HG02981 (cell line): ENCODE measurements at regions not wholly inside any gene's neighbourhood (a gene's known extent, or its start where the extent isn't known, plus 50 kb on each side); places are given as distances from the start of the nearest gene placed in this dataset.
"Not testable (repeated sequence)": the region's sequence is repeated elsewhere in the genome, so short reads cannot be mapped to it uniquely, and the experiment has no call there.

Source experiments
- ATAC-seq: cut with Tn5 transposase; IDR thresholded peaks from one replicate; pipeline ENCODE4 v1.9.1; 2021; ENCODE audit warnings: mild to moderate bottlenecking, moderate library complexity; ENCODE audit not compliant: unreplicated experiment

- ATAC-seq = not testable (repeated sequence)
These were observed 133.1 kb downstream of the CENPC start for GRCh38 chr4:67412153-67412712.

GRCh38 chr4:67403342-67403741 is 142.0 kb downstream of the CENPC start:
- ATAC-seq = no peak

GRCh38 chr4:67401902-67402301 is 143.4 kb downstream of the CENPC start:
- no peak for ATAC-seq

DNA sequence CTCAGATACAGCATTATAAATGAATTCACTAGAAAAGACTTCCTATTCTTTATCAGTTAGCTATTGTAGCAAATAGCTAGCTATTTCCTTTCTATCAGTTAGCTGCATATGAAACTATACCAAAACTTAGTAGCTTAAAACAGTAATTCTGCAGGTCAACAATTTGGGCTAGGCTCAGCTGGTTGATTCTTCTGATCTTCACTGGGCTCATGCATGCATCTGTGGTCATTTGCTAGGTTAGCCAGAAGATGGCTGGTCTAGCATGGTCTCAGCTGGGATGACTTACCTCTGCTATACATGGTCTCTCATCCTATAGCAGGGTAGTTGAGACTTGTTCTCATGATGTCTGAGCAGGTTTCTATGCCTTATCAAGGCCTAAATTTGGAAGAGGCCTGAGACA is 147.4 kb downstream of the CENPC start:
- no peak for ATAC-seq

DNA sequence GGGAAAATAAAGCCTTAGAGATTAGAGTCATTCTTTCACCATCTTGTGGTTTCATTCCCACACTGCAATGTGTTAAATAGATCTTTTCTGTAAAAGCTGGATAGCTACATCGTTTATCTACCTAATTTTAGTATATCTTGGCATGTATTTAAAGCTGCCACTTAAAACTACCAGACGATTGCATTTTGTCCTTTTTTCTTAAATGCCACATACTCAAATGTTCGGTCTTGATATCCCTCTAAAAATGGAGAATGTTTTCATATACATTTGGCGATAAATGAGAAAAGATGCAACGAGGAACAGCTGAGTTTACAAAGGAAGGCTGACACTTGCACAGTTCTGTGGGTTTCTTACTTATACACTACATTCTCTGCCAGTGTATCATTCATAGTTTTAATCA is 148.3 kb downstream of the CENPC start:
- no peak for ATAC-seq

DNA sequence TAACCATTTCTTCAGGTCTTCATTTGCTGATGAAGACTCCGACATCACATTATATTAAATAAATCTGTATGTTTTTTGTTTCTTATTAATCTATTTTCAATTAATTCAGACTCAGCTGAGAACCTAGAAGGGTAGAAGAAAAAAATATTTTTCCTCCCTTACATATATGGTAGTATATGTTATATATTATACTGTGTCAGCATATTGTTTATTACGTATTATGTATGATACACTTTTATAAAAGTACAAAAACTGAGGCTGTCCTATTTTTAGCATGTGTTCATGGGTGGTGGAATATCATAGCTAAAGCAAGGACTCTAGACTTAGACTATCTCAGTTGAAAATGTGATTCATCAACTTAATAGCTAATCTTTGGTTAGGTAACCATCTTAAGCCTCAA is 149.3 kb downstream of the CENPC start:
- ATAC-seq = no peak

GRCh38 chr4:67394879-67395278 is 150.4 kb downstream of the CENPC start:
- no peak for ATAC-seq

GRCh38 chr4:67393699-67394281 is 151.5 kb downstream of the CENPC start:
- no peak for ATAC-seq

GRCh38 chr4:67393007-67393406 is 152.3 kb downstream of the CENPC start:
- ATAC-seq = no peak

DNA sequence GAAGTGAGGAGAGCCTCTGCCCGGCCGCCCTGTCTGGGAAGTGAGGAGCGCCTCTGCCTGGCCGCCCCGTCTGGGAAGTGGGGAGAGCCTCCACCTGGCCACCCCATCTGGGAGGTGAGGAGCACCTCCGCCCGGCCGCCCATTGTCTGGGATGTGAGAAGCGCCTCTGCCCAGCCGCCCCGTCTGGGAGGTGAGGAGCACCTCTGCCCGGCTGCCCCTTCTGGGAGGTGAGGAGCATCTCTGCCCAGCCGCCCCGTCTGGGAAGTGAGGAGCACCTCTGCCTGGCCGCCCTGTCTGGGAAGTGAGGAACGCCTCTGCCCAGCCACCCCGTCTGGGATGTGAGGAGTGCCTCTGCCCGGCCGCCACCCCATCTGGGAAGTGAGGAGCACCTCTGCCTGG is 163.9 kb downstream of the CENPC start:
- ATAC-seq = not testable (repeated sequence)

GRCh38 chr4:67380702-67381405 is 164.4 kb downstream of the CENPC start:
- ATAC-seq = not testable (repeated sequence)

DNA sequence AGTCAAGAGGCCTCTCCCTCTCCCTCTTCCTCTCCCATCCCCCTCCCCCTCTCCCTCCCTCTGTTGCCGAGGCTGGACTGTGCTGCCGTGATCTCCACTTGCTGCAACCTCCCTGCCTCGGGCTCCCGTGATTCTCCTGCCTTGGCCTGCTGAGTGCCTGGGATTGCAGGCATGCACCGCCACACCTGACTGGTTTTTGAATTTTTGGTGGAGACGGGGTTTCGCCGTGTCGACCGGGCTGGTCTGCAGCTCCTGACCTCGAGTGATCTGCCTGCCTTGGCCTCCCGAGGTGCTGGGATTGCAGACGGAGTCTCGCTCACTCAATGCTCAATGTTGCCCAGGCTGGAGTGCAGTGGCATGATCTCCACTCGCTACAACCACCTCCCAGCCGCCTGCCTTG is 165.1 kb downstream of the CENPC start:
- no peak for ATAC-seq

GRCh38 chr4:67375291-67375690 is 170.0 kb downstream of the CENPC start:
- ATAC-seq = no peak

DNA sequence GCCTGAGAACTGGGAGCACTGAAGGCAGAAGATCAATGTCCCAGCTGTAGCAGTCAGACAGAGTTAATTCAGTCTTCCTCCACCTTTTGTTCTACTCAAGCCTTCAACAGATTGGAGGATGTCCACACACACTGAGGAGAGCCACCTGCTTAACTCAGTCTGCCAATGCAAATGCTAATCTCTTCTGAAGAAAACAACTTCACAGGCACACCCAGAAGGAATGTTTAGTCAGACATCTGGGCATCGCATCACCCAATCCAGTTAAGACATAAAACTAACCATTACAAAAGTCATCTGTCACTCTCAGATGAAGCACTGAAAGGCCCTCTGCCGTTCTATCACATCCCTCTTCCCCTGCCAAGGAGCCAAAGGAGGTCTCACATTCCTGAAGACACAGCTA is 173.7 kb downstream of the CENPC start:
- no peak for ATAC-seq

DNA sequence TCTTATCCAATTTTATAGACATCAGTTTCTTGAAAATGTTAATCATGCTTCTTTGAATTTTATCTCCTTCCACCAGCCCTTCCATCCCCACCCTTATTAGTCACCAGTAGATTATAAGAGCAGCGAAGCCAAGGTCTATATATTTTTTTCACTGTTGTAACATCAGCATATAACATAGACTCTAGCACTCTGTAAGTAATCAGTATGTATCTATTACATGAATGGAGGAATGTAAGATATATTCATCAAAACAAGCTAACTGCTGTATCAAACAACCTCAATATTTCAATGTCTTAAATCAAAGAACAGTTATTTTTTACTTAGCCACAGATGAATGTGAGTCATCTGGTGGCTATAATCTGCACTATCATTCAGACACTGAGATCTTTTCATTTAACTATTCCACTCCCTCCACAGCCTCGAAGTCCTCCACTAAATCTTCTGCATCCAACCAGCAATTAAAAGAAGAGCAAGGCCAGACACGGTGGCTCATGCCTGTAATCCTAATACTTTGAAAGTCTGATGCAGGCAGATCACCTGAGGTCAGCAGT is 178.9 kb downstream of the CENPC start:
- no peak for ATAC-seq

DNA sequence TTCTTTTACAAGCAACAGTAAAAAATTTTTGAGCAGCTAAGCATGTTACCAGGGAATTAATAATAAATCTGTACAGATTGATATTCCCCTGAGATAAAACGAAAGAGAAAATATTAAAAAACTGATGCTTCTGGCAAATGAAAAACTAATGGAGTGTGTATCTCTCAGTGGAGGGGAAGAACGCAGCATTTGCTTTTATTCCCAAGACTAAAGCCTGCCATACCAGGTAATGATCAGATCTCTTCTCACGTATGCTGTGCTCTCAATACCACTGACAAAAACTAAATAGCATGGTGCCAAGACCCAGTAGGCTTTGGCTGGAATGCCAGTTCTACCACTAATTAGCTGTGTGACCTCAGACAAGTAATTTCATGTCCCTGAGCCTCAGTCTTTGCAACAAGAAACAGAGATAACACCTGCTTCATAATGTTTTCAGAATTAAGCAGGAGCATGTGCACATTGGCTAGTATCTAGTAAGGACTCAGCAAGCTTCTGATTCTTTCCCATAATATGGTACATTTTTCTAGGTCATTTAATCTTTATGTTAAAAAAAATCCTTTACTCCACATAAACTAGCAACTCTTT is 179.6 kb downstream of the CENPC start:
- ATAC-seq = no peak

GRCh38 chr4:67355806-67356205 is 189.5 kb downstream of the CENPC start:
- ATAC-seq = no peak

GRCh38 chr4:67346654-67347053 is 198.6 kb downstream of the CENPC start:
- ATAC-seq = no peak

DNA sequence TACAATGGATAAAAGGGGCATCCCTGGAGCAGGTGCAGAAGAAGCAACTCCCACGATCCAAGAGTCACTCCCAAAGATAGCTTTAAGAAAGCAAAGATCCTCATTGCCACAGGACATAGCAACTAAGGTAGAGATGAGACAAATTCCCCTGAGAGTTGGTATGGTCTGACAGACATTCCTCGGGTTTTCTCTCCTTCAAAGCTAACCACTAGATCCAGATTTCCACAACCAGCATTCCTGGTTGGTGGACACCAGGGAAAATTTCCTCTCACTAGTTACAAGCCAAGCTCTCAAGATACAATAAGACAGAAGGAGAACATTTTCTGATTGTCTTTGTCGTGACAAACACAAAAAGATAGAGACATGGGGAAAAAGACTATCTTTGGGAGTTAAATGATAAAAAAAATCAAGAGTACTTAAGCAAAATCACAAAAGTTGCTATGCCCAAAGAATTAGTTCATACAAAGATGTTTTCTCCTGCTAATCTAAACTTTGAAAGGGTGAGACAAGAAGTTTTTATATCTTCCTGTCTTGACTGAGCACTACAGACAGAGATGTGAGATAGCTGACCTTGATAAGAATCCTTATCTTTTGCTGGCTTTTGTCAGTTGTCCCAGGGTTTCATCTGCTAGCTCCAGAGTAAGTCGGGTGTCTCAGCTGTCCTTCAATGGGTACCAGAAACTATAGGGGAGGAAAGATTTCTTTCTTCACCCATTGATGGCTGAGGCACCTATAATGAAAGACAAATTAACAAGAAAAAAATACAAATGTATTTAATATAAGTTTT is 200.5 kb downstream of the CENPC start:
- no peak for ATAC-seq

DNA sequence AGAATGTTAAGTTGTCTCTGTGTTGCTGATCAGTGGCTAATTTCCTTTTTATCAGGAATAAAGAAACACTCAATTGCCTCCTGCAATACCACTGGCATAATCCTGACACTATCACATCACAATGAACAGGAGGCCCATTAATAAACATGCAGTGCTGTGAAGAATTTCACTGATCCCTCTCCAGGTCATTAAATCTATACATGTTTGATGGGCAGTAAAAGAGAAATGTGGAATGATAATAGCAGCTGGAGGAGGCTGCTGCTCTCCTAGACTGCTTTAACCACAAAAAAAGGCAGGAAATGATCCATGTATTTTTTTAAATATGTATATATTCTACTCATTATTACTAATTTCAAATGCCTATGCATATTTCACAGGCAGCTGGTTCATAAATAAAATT is 202.1 kb downstream of the CENPC start:
- ATAC-seq = no peak

GRCh38 chr4:67342291-67342690 is 203.0 kb downstream of the CENPC start:
- no peak for ATAC-seq
